22Rv1 (cell line): ENCODE measurements at regions not wholly inside any gene's neighbourhood (a gene's known extent, or its start where the extent isn't known, plus 50 kb on each side); places are given as distances from the start of the nearest gene placed in this dataset.

Experiments used
- CTCF ChIP-seq: fragments of 450-650 bp; IDR thresholded peaks from 2 replicates; pipeline ENCODE4 v1.5.1; 2017; ENCODE audit warnings: mild to moderate bottlenecking
- ZFX ChIP-seq: fragments of 450-650 bp; IDR thresholded peaks from 2 replicates; pipeline ENCODE4 v1.6.1; 2017; ENCODE audit warnings: antibody characterized with exemption, borderline replicate concordance

GRCh38 chr15:77748078-77749064, 115.7 kb upstream of the LINGO1 start:
- no peak for TF ChIP-seq CTCF
- no peak for TF ChIP-seq ZFX
